H1 (cell line): ENCODE measurements at regions not wholly inside any gene's neighbourhood (a gene's known extent, or its start where the extent isn't known, plus 50 kb on each side); places are given as distances from the start of the nearest gene placed in this dataset.

ENCODE experiments used
- CTCF ChIA-PET: fragments of 300-600 bp; sonication (Branson Sonifier 250); formaldehyde crosslinking; loops from one replicate; lab custom pipeline; 2021; ENCODE audit not compliant: partially characterized antibody; lab: Charles Lee
- POLR2A ChIA-PET: fragments of 300-600 bp; sonication (Branson Sonifier 250); formaldehyde crosslinking; loops from one replicate; lab custom pipeline; 2021; ENCODE audit warnings: inconsistent platforms; ENCODE audit not compliant: partially characterized antibody; lab: Charles Lee
- DNase-seq, 2 experiments: peaks; one replicate each; pipeline versions ENCODE4 v3.0.0 to v3.0.0-alpha.2; 2010 to 2022; ENCODE audit warnings: low spot score in 2 of 2, low read depth in 1 of 2, mixed read lengths in 1 of 2
- FAIRE-seq: peaks from 2 replicates; lab custom pipeline; 2011; peaks lifted over from hg19 to GRCh38; lab: Jason Lieb, UNC
- H2AFZ ChIP-seq: 2 replicates; pipeline ENCODE4 v1.8.1; 2012; ENCODE audit warnings: low read length, inconsistent platforms
- H2AK5ac ChIP-seq: 2 replicates; pipeline ENCODE4 v1.6.1; 2013; ENCODE audit warnings: low read depth, low read length
- H2BK120ac ChIP-seq: replicated peaks from 2 replicates; pipeline ENCODE3; 2013; ENCODE audit warnings: low read depth, low read length, inconsistent platforms
- H2BK12ac ChIP-seq: 2 replicates; pipeline ENCODE4 v1.6.1; 2013; ENCODE audit warnings: low read depth, low read length
- H2BK15ac ChIP-seq: 2 replicates; pipeline ENCODE4 v1.6.1; 2013; ENCODE audit warnings: low read length
- H2BK20ac ChIP-seq: 2 replicates; pipeline ENCODE4 v1.6.1; 2013; ENCODE audit warnings: low read length
- H2BK5ac ChIP-seq: 2 replicates; pipeline ENCODE4 v1.6.1; 2013; ENCODE audit warnings: low read depth, low read length
- H3K14ac ChIP-seq: 2 replicates; pipeline ENCODE4 v1.6.1; 2013; ENCODE audit warnings: inconsistent platforms; ENCODE audit not compliant: insufficient read length
- H3K18ac ChIP-seq: 2 replicates; pipeline ENCODE4 v1.6.1; 2013; ENCODE audit warnings: low read length; ENCODE audit errors: extremely low read depth
- H3K23ac ChIP-seq: 2 replicates; pipeline ENCODE4 v1.6.1; 2013; ENCODE audit warnings: inconsistent platforms; ENCODE audit not compliant: insufficient read length
- H3K23me2 ChIP-seq: 2 replicates; pipeline ENCODE4 v1.6.1; 2013; ENCODE audit warnings: low read depth, low read length
- H3K27ac ChIP-seq: 2 replicates; pipeline ENCODE4 v1.6.1; 2011; ENCODE audit warnings: low read depth, low read length, inconsistent platforms
- H3K27me3 ChIP-seq, 4 experiments: replicated peaks in 1 of 4; 1 replicate in 1 of 4; 2 replicates in 3 of 4; pipeline versions ENCODE4 v1.6.1 to v1.8.1; 2011 to 2013; ENCODE audit warnings: low read length in 3 of 4, mild to moderate bottlenecking in 3 of 4, inconsistent platforms in 2 of 4, mixed read lengths in 2 of 4, moderate library complexity in 1 of 4; ENCODE audit not compliant: control insufficient read depth in 3 of 4, insufficient read depth in 3 of 4; ENCODE audit errors: extremely low read depth in 1 of 4
- H3K36me3 ChIP-seq, 4 experiments: 2 replicates each; pipeline versions ENCODE4 v1.6.1 to v1.8.1; 2011 to 2013; ENCODE audit warnings: mild to moderate bottlenecking in 4 of 4, low read length in 3 of 4, moderate library complexity in 2 of 4, control low read depth in 1 of 4, inconsistent platforms in 1 of 4; ENCODE audit not compliant: insufficient read depth in 4 of 4, control insufficient read depth in 2 of 4
- H3K4ac ChIP-seq: replicated peaks from 2 replicates; pipeline ENCODE3; 2013; ENCODE audit warnings: low read length, low read depth, mixed read lengths, inconsistent platforms; ENCODE audit not compliant: insufficient read length
- H3K4me1 ChIP-seq, 4 experiments: replicated peaks in 1 of 4; 1 replicate in 1 of 4; 2 replicates in 3 of 4; pipeline versions ENCODE4 v1.6.1 to v1.8.1; 2011 to 2013; ENCODE audit warnings: low read length in 3 of 4, inconsistent platforms in 2 of 4, mixed read lengths in 1 of 4; ENCODE audit not compliant: insufficient read depth in 4 of 4, control insufficient read depth in 3 of 4
- H3K4me2 ChIP-seq, 2 experiments: 2 replicates each; pipeline versions ENCODE4 v1.6.1 to v1.8.1; 2011 to 2013; ENCODE audit warnings: low read depth in 2 of 2, low read length in 2 of 2, control low read depth in 1 of 2, inconsistent platforms in 1 of 2, mild to moderate bottlenecking in 1 of 2; ENCODE audit not compliant: insufficient read depth in 1 of 2
- H3K4me3 ChIP-seq, 4 experiments: fragments of 200-600, 300-600 bp in 1 of 4; sonication (generic), shearing (Covaris generic), sonication (Bioruptor Twin) in 1 of 4; 2 replicates each; pipeline versions ENCODE4 v1.5.1 to v1.8.1; 2011 to 2016; ENCODE audit warnings: low read length in 4 of 4, low read depth in 3 of 4, control low read depth in 2 of 4, inconsistent platforms in 2 of 4, mild to moderate bottlenecking in 2 of 4, mixed read lengths in 1 of 4, moderate library complexity in 1 of 4; ENCODE audit not compliant: insufficient read depth in 2 of 4; ENCODE audit errors: extremely low read depth in 1 of 4
- H3K56ac ChIP-seq: replicated peaks from 2 replicates; pipeline ENCODE3; 2013; ENCODE audit warnings: low read depth, mild to moderate bottlenecking, mixed read lengths, low read length, inconsistent platforms; ENCODE audit not compliant: insufficient read length
- H3K79me1 ChIP-seq: 2 replicates; pipeline ENCODE4 v1.6.1; 2013; ENCODE audit warnings: low read depth, low read length, control low read depth
- H3K79me2 ChIP-seq, 2 experiments: 2 replicates each; pipeline versions ENCODE4 v1.6.1 to v1.8.1; 2012 to 2013; ENCODE audit warnings: low read length in 2 of 2, mild to moderate bottlenecking in 2 of 2, inconsistent platforms in 1 of 2; ENCODE audit not compliant: insufficient read depth in 2 of 2, control insufficient read depth in 1 of 2
- H3K9ac ChIP-seq, 4 experiments: replicated peaks in 1 of 4; 1 replicate in 1 of 4; 2 replicates in 3 of 4; pipeline versions ENCODE4 v1.6.1 to v1.8.1; 2011 to 2013; ENCODE audit warnings: low read depth in 3 of 4, low read length in 3 of 4, control low read depth in 2 of 4, mild to moderate bottlenecking in 2 of 4, moderate library complexity in 2 of 4, inconsistent platforms in 1 of 4; ENCODE audit errors: extremely low read depth in 1 of 4
- H3K9me3 ChIP-seq, 2 experiments: 2 replicates each; pipeline versions ENCODE4 v1.6.1 to v1.8.1; 2012 to 2013; ENCODE audit warnings: mild to moderate bottlenecking in 2 of 2, moderate library complexity in 2 of 2, control low read depth in 1 of 2, inconsistent platforms in 1 of 2, low read depth in 1 of 2, low read length in 1 of 2, mixed read lengths in 1 of 2; ENCODE audit not compliant: insufficient read depth in 2 of 2
- H4K20me1 ChIP-seq, 2 experiments: replicated peaks in 1 of 2; 2 replicates each; pipeline versions ENCODE3 to v1.8.1; 2011 to 2013; ENCODE audit warnings: inconsistent platforms in 2 of 2, low read length in 2 of 2, mild to moderate bottlenecking in 1 of 2; ENCODE audit not compliant: insufficient read depth in 2 of 2, control insufficient read depth in 1 of 2
- H4K5ac ChIP-seq: 2 replicates; pipeline ENCODE4 v1.6.1; 2013; ENCODE audit warnings: low read length, low read depth, mixed read lengths, inconsistent platforms; ENCODE audit not compliant: insufficient read length
- H4K8ac ChIP-seq: 2 replicates; pipeline ENCODE4 v1.8.0; 2013; ENCODE audit warnings: mild to moderate bottlenecking, moderate library complexity, low read length, inconsistent platforms; ENCODE audit not compliant: insufficient read depth; ENCODE audit errors: extremely low read depth
- H4K91ac ChIP-seq: replicated peaks from 2 replicates; pipeline ENCODE3; 2013; ENCODE audit warnings: low read length, mixed read lengths, inconsistent platforms; ENCODE audit not compliant: insufficient read length
- GABPA ChIP-seq: IDR thresholded peaks from 2 replicates; pipeline ENCODE4 v1.6.1; 2011; ENCODE audit warnings: mild to moderate bottlenecking, low read length, moderate library complexity, borderline replicate concordance; ENCODE audit not compliant: insufficient read depth
- MAFK ChIP-seq: IDR thresholded peaks from 2 replicates; pipeline ENCODE4 v1.6.1; 2012; ENCODE audit warnings: low read depth, mild to moderate bottlenecking, improper control_type of control experiment, low read length

DNA sequence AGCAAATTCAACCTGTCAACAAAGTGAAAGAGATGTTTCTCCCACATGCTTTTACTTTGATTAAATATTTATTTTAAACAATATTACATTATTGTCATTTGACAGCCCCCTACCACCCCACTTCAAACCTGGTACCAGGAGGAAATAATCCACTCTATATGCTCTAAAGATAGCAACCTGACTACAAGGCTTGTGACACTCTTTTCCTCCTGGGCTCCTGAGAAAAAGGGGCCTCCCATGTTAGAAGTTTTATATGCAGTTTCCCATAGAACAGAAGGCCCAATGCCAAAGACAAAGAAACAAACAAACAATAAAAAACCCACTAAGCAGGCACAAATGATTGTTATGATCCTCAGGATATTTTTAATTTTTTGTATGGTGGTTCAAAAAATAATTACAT lies 73.6 kb downstream of the RPS29 start:
- FAIRE-seq (no peak), DNase-seq (no peak)
- Histone ChIP-seq H3K18ac (no peak overlapping the region), H3K27ac (no peak overlapping the region), H3K23me2 (peaks cover 3% of the 10 kb centered on the region; the same call in 1 of the 2 replicates), H4K91ac (no peak overlapping the region), H3K4me1 (no peaks in the 10 kb centered on the region), H2BK12ac (no peak overlapping the region), H3K14ac (no peak overlapping the region), H4K5ac (no peak overlapping the region), H2AFZ (no peak overlapping the region), H2BK20ac (no peak overlapping the region), H3K27me3 (no peaks in the 10 kb centered on the region), H2BK5ac (no peak overlapping the region), H3K36me3 (no peaks in the 10 kb centered on the region), H2BK15ac (no peak overlapping the region), H2BK120ac (no peak overlapping the region), H3K23ac (no peak overlapping the region), H2AK5ac (no peak overlapping the region), H3K79me2 (no peaks in the 10 kb centered on the region), H3K79me1 (no peaks in the 10 kb centered on the region), H3K4ac (no peak overlapping the region), H3K4me2 (no peak overlapping the region), H4K20me1 (no peaks in the 10 kb centered on the region), H3K9ac (no peak overlapping the region), H3K56ac (no peak overlapping the region), H3K9me3 (no peaks in the 10 kb centered on the region), H3K4me3 (no peak overlapping the region), H4K8ac (no peak overlapping the region)
- ChIA-PET POLR2A (no interaction called here), CTCF (interaction anchor here (0.6 to 7.1 kb wide), 3 partner anchors 15 to 809 kb away, joined by 3 to 40 read pairs (median 5); no protein-coding TSS in a partner anchor)
- no peak for TF ChIP-seq MAFK
- no peak for TF ChIP-seq GABPA
